Right lobe of liver (tissue), 6 donors: ENCODE measurements at regions not wholly inside any gene's neighbourhood (a gene's known extent, or its start where the extent isn't known, plus 50 kb on each side); places are given as distances from the start of the nearest gene placed in this dataset.

ENCODE experiments used
- ATAC-seq, 4 donors: fragments of 200-7000 bp; cut with Tn5 transposase; one replicate each; pipeline ENCODE4 v1.9.1; 2020; ENCODE audit warnings: mild to moderate bottlenecking in 4 of 4, moderate library complexity in 4 of 4
- DNase-seq, 3 donors: peaks; one replicate each; pipeline ENCODE4 v3.0.0-alpha.2; 2020
- H3K27ac ChIP-seq, 3 donors: fragments of 200-600 bp; one replicate each; pipeline ENCODE4 v1.8.0; 2022
- H3K27me3 ChIP-seq, 2 donors: fragments of 200-600 bp; one replicate each; pipeline ENCODE4 v1.8.0; 2022
- H3K36me3 ChIP-seq, 4 donors: fragments of 200-600 bp; sonication (generic) in 1 of 4; one replicate each; pipeline versions ENCODE4 v1.5.1 to v1.8.0; 2017 to 2022; ENCODE audit warnings: control low read depth in 1 of 4
- H3K4me1 ChIP-seq, 4 donors: fragments of 200-600 bp; sonication (generic) in 1 of 4; one replicate each; pipeline versions ENCODE4 v1.5.1 to v1.8.0; 2017 to 2022; ENCODE audit warnings: control low read depth in 1 of 4
- H3K4me3 ChIP-seq, 3 donors: fragments of 200-600 bp; one replicate each; pipeline ENCODE4 v1.8.0; 2022
- H3K9me3 ChIP-seq, 4 donors: fragments of 200-600 bp; sonication (generic) in 1 of 4; one replicate each; pipeline versions ENCODE4 v1.5.1 to v1.8.0; 2017 to 2022; ENCODE audit warnings: control low read depth in 1 of 4
- CTCF ChIP-seq, 4 donors: fragments of 200-600 bp in 3 of 4; fragments of 450-650 bp in 1 of 4; IDR thresholded peaks; one replicate each; pipeline versions ENCODE4 v1.5.1 to v1.8.0; 2016 to 2022; ENCODE audit warnings: antibody characterized with exemption in 4 of 4, mild to moderate bottlenecking in 2 of 4
- POLR2A ChIP-seq: fragments of 450-650 bp; IDR thresholded peaks from one replicate; pipeline ENCODE4 v1.6.1; 2017; ENCODE audit warnings: antibody characterized with exemption, mild to moderate bottlenecking
- WGBS: methylation state at CpG from one replicate; pipeline ENCODE4 v1.1.6; 2018; ENCODE audit warnings: low coverage, low lambda C conversion rate; ENCODE audit not compliant: insufficient coverage; ENCODE audit errors: missing lambda C conversion rate; 5-methylcytosine and 5-hydroxymethylcytosine counted together
- intact Hi-C, 2 donors: fragments of 100-400 bp; cut with DNase I; formaldehyde crosslinking; loops; one replicate each; pipeline versions ENCODE4 v1.11.2 to v1.14.1; 2022
- donor health status: DM: no; HTN: yes; CAD: no.
- donor health status: DM: no; HTN: no; CAD: no.
- donor health status: DM: no; HTN: no; CAD: no.
- donor health status: DM: no; HTN: yes; CAD: no.
- donor health status: DM: no; HTN: yes; CAD: no.

GRCh38 chr2:143833015-143833660 is 686.8 kb downstream of the ZEB2 start:
- Histone ChIP-seq H3K4me1 (no peaks in the 10 kb centered on the region), H3K27ac (no peak overlapping the region), H3K9me3 (no peaks in the 10 kb centered on the region), H3K4me3 (no peak overlapping the region), H3K27me3 (no peaks in the 10 kb centered on the region), H3K36me3 (no peaks in the 10 kb centered on the region)
- no peak for TF ChIP-seq CTCF (IDR thresholded peaks at IDR 0.05)
- TF ChIP-seq POLR2A = no peak
- ATAC-seq (no peak), DNase-seq (no peak)
- intact Hi-C loops = no loop called here
- 76% methylated on average over 10 of the region's 10 CpGs for WGBS

GRCh38 chr2:143830476-143830875 is 689.4 kb downstream of the ZEB2 start:
- Histone ChIP-seq H3K9me3 (no peaks in the 10 kb centered on the region), H3K27me3 (no peaks in the 10 kb centered on the region), H3K27ac (no peak overlapping the region), H3K4me3 (no peak overlapping the region), H3K4me1 (no peaks in the 10 kb centered on the region), H3K36me3 (no peaks in the 10 kb centered on the region)
- DNase-seq (no peak), ATAC-seq (no peak)
- no peak for TF ChIP-seq CTCF (IDR thresholded peaks at IDR 0.05)
- no peak for TF ChIP-seq POLR2A
- intact Hi-C loops = no loop called here

GRCh38 chr2:143828763-143829537 is 691.0 kb downstream of the ZEB2 start:
- Histone ChIP-seq H3K9me3 (no peaks in the 10 kb centered on the region), H3K36me3 (no peaks in the 10 kb centered on the region), H3K27ac (no peak overlapping the region), H3K27me3 (no peaks in the 10 kb centered on the region), H3K4me3 (no peak overlapping the region), H3K4me1 (no peaks in the 10 kb centered on the region)
- no peak for DNase-seq
- intact Hi-C loops = no loop called here
- TF ChIP-seq CTCF (IDR thresholded peaks at IDR 0.05) = no peak
- no peak for ATAC-seq
- WGBS = 22% methylated on average over 3 of the region's 3 CpGs

- intact Hi-C loops = no loop called here
- WGBS = 53% methylated on average over 3 of the region's 3 CpGs
Observed at GRCh38 chr2:143824791-143825190, 695.1 kb downstream of the ZEB2 start.

More at GRCh38 chr2:143824791-143825190, 695.1 kb downstream of the ZEB2 start:
- H3K4me1 ChIP-seq = no peaks in the 10 kb centered on the region
- H3K4me3 ChIP-seq = no peak overlapping the region
- DNase-seq (no peak), ATAC-seq (no peak)
- no peaks in the 10 kb centered on the region for H3K36me3 ChIP-seq
- H3K9me3 ChIP-seq = no peaks in the 10 kb centered on the region
- no peaks in the 10 kb centered on the region for H3K27me3 ChIP-seq
- H3K27ac ChIP-seq = no peak overlapping the region
- TF ChIP-seq POLR2A (no peak), CTCF (IDR thresholded peaks at IDR 0.05) (no peak)
